HG03457 (cell line): ENCODE measurements at regions not wholly inside any gene's neighbourhood (a gene's known extent, or its start where the extent isn't known, plus 50 kb on each side); places are given as distances from the start of the nearest gene placed in this dataset.

Experiments
- ATAC-seq: cut with Tn5 transposase; IDR thresholded peaks from one replicate; pipeline ENCODE4 v1.9.1; 2021; ENCODE audit warnings: moderate number of reproducible peaks; ENCODE audit not compliant: unreplicated experiment

- no peak for ATAC-seq
These were observed 477.1 kb downstream of the FSCB start for GRCh38 chr14:44029933-44030332.

- ATAC-seq = no peak
These were observed 479.7 kb downstream of the FSCB start for GRCh38 chr14:44027397-44027796.

DNA sequence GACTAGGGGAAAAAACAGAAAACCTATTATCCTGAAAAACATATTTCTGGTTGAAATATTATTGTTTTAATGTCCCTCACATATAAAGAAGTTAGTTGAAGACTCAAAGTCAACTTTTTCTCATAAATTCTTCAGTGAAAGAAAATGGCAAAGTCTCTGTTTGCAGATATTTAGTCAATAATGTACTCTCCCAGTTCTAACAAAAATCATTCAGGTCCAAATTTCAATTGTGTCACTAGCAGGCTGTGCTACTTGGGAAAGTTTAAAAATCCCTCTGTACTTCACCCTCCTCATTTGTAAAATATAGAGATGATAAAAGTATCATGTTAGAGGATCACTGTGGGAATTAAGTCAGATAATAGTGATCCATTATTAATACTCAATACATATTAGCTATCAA, 496.5 kb downstream of the FSCB start:
- no peak for ATAC-seq

DNA sequence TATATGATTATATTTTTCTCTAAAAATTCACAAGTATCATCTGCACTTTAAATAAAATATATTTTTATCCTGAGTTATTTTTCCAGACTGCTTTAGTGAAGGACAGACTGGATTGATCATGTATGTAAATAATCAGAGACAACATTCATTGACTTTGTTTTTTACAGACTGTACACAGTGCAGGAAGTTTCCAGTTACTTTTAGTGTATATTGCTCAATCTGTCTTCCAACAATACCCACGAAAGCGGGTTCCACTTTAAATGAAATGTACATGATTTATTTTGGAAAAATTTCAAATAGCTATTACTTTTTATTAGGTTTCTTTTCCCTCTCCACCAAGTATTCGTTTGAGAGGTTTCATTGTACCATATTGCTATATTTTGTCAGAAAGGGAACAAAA, 497.0 kb downstream of the FSCB start:
- no peak for ATAC-seq

- no peak for ATAC-seq
These were observed 497.4 kb downstream of the FSCB start for GRCh38 chr14:44009642-44010041.

DNA sequence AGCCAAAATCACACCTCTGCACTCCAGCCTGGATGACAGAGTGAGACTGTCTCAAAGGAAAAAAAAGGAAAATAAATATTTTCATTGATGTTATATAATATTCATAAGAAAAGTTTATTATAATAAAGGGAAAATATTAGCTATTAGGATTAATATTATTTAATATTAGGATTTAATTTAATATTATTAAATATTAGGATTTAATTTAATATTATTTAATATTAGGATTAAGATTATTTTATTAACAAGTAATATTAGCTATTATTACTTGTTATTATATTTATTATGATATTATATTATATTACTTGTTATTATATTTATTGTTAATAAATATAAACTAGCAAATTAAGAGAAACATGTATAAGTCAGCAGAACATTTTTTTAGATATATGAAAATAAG, 518.1 kb downstream of the FSCB start:
- ATAC-seq = no peak

DNA sequence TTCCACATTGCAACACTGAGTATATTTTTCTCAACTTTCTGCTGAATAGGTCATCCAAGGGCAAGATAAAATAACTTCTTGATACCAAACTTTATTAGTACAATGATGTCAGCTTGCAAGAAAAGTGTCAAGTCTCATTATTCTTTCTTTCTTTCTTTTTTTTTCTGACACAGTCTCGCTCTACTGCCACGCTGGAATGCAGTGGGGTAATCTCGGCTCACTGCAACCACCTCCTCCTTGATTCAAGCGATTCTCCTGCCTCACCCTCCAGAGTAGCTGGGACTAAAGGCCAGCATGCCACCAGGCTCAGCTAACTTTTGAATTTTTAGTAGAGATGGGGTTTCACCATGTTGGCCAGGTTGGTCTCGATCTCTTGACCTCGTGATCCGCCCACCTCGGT, 523.4 kb downstream of the FSCB start:
- no peak for ATAC-seq

DNA sequence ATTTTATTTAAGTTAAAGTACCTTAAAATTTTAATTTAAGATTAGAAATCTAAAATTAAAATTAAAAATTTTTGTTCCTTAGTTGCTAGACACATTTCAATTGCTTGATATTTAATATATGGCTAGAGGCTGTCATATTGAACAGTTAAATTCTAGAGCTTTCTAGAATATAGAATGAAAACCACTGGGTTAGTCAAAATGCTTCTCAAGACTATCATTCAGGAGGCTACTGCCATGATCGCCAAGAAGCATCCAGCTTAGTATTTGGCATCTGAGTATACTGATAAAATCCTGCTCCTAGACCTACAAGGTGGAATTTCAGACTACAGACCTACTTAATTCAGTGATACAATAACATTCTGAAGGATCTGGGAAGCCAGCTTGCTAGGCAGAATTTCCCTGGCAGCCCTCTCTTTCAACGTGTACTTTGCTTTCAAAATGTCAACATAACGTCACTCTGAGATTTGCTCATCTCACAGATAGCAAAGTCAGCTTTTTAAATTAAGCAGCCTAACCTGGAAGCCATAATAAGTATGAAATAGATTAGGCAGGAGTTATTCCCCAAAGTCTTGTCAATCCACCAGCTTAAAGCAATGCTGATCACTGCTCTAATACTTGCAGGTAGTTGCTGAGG, 525.8 kb downstream of the FSCB start:
- ATAC-seq = no peak

GRCh38 chr14:43956741-43957140, 550.3 kb downstream of the FSCB start:
- ATAC-seq = no peak

GRCh38 chr14:43949400-43949799, 557.7 kb downstream of the FSCB start:
- ATAC-seq = no peak

GRCh38 chr14:43939836-43940235, 567.2 kb downstream of the FSCB start:
- no peak for ATAC-seq

- ATAC-seq = no peak
These were observed 568.3 kb downstream of the FSCB start for GRCh38 chr14:43938588-43939281.

GRCh38 chr14:43937001-43937400, 570.1 kb downstream of the FSCB start:
- ATAC-seq = no peak

- ATAC-seq = no peak
These were observed 573.0 kb downstream of the FSCB start for GRCh38 chr14:43934102-43934501.

DNA sequence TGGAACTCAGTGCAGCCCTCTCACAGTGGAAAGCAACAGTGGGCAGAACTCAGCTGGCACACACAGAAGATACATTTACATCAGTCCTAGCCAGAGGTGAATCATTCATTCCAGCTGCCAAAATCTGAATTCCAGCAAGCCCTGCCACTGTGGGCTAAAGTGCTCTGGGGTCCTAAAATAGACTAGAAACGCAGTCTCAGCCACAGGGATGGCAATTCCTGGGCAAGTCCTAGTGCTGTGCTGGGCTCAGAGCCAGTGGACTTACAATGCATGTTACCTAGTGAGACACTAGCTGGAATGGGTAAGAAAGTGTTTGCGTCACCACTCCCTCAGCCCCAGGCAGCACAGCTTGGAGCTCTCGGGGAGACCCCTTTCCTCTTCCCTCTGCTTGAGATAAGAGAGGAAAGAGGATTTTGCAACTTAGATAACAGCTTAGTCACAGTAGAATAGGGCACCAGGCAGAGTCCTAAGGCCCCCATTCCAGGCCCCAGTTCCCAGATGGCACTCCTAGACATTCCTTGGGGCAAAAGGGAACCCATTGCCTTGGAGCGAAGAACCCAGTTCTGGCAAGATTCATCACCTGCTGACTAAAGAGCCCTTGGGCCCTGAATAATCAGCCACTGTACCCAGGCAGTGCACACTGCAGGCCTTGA, 592.9 kb downstream of the FSCB start:
- ATAC-seq = no peak

DNA sequence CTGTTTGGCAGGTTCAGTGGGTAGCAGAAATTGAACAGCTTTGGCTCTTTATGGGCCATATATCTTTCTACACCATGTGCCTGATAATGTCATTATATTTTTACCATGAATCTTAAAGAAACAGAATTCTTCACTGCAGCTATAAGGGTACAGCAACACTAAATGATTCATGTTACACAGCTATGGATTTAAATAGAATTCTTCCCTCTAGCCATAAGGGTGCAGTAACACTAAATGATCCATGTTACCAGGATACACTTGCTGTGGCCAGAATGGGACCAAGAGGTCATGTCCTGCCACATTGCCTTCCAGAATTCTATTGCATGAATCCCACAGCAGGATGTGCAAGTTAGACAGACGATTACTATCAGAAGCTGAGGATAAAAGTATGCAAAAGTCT, 603.9 kb downstream of the FSCB start:
- no peak for ATAC-seq

GRCh38 chr14:43901911-43902673, 605.0 kb downstream of the FSCB start:
- ATAC-seq = no peak

GRCh38 chr14:43900173-43900655, 606.9 kb downstream of the FSCB start:
- ATAC-seq = no peak

GRCh38 chr14:43898687-43899086, 608.4 kb downstream of the FSCB start:
- no peak for ATAC-seq

DNA sequence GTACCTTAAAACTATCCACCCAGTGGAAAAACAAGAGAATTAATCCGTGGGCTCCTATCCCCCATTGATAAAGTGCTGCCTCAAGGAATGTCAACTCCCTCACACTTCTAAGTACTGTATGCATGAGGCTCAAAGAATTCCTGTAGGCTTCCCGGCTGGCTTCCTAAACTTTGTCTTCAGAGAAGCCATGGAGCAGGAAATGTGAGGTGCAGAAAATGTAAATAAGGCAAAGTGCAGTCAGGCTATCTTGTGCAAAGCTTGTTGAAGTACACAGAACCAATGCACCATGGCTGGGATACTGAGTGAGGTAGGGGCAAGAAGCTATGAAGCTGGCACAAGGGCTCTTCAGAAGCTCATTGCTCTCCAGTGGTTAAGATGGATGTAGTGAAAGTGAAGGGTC, 611.0 kb downstream of the FSCB start:
- ATAC-seq = no peak

- no peak for ATAC-seq
These were observed 612.5 kb downstream of the FSCB start for GRCh38 chr14:43894534-43894933.
